ENCODE measurements at regions not wholly inside any gene's neighbourhood (a gene's known extent, or its start where the extent isn't known, plus 50 kb on each side); places are given as distances from the start of the nearest gene placed in this dataset.

- TF ChIP-seq EZH2 (IDR thresholded peaks at IDR 0.05; ENCODE audit: low read depth, low read length, severe bottlenecking) (no peak), TAF1 (IDR thresholded peaks at IDR 0.05; ENCODE audit: low read depth, low read length) (no peak), ATF3 (IDR thresholded peaks at IDR 0.05; ENCODE audit: insufficient read depth, low read depth, low read length) (no peak), MAX (IDR thresholded peaks at IDR 0.05) (no peak), NRF1 (IDR thresholded peaks at IDR 0.05; ENCODE audit: low read depth, low read length) (no peak), SIN3A (conservative IDR thresholded peaks at IDR 0.05 in 1 of 2, IDR thresholded peaks at IDR 0.05 in 1 of 2; ENCODE audit: low read depth in 1 of 2, low read length in 2 of 2) (no peak), SP1 (IDR thresholded peaks at IDR 0.05; ENCODE audit: low read depth, low read length) (no peak), ZNF274 (IDR thresholded peaks at IDR 0.05; ENCODE audit: borderline replicate concordance, extremely low read depth, low read length) (no peak), POLR2A (IDR thresholded peaks at IDR 0.05; ENCODE audit: control extremely low read depth in 1 of 2, low read depth in 2 of 2, low read length in 2 of 2) (no peak), POLR2AphosphoS5 (IDR thresholded peaks at IDR 0.05; ENCODE audit: low read depth, low read length) (no peak), SAP30 (IDR thresholded peaks at IDR 0.05; ENCODE audit: insufficient read depth, insufficient replicate concordance, low read length) (no peak), RAD21 (IDR thresholded peaks at IDR 0.05 in 1 of 2, conservative IDR thresholded peaks at IDR 0.05 in 1 of 2; ENCODE audit: low read depth in 2 of 2, low read length in 2 of 2) (no peak), BRCA1 (IDR thresholded peaks at IDR 0.05; ENCODE audit: low read depth, low read length) (no peak)
These were observed 322.4 kb upstream of the CLEC14A start for GRCh38 chr14:38578278-38578681.

All from H1 (cell line).